GM21447 (cell line): ENCODE measurements at regions not wholly inside any gene's neighbourhood (a gene's known extent, or its start where the extent isn't known, plus 50 kb on each side); places are given as distances from the start of the nearest gene placed in this dataset.
"Not testable (repeated sequence)": the region's sequence is repeated elsewhere in the genome, so short reads cannot be mapped to it uniquely, and the experiment has no call there.

Source experiments
- ATAC-seq: cut with Tn5 transposase; IDR thresholded peaks from one replicate; pipeline ENCODE4 v1.9.1; 2021; ENCODE audit not compliant: unreplicated experiment

DNA sequence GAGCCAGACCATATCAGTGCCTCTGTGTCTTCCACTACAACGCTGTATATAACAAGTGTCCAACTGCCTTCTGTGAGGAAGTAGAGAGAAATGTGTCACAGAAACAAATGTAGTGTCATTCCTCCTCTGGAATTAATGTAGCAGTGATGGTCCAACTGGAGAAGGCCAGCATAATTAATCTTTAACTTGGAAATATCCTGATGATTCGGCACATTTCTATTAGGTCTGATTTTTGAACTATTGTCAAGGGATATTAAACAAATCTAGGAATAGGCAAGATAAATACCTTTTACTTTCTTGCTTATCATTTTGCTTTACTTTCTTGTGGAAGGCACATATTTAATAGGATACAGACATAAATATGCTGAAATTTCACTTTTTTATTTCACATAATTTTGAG is 446.2 kb upstream of the ALCAM start:
- no peak for ATAC-seq

- no peak for ATAC-seq
Observed at GRCh38 chr3:104933972-104934371, 432.7 kb upstream of the ALCAM start.

- no peak for ATAC-seq
Observed at GRCh38 chr3:104935613-104936012, 431.1 kb upstream of the ALCAM start.

- no peak for ATAC-seq
Observed at GRCh38 chr3:104939196-104939595, 427.5 kb upstream of the ALCAM start.

GRCh38 chr3:104941785-104942184 is 424.9 kb upstream of the ALCAM start:
- ATAC-seq = no peak

DNA sequence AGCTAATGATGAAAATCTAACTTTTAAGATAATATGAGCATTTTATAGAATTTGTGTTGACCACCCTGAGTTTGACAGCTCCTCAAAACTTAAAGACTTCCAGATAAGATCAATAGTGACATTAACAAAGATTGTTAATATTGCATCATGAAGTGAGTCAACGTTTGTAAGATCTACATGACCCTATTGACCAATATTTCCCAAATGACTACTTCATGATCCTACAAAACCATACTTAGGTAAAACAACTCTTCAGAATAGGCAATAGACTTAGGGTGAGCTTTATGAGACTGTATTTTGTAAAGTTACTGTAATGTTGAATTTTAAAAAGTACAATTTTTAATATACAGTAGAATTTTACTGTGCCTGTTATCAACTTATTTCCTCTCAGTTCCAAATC is 422.7 kb upstream of the ALCAM start:
- ATAC-seq = no peak

DNA sequence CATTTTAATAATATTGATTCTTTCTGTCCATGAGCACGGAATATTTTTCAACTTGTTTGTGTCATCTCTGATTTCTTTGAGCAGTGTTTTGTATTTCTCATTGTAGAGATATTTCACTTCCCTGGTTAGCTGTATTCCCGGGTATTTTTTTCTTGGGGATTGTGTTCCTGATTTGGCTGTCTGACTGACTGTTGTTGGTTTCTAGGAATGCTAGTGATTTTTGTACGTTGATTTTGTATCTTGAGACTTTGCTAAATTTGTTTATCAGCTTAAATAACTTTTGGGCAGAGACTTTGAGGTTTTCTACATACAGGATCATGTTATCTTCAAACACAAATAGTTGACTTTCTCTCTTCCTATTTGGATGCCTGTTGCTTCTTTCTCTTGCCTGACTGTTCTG is 418.8 kb upstream of the ALCAM start:
- ATAC-seq = no peak

GRCh38 chr3:104949810-104950209 is 416.9 kb upstream of the ALCAM start:
- ATAC-seq = not testable (repeated sequence)

GRCh38 chr3:104951426-104951825 is 415.3 kb upstream of the ALCAM start:
- no peak for ATAC-seq

GRCh38 chr3:104952146-104952972 is 414.4 kb upstream of the ALCAM start:
- no peak for ATAC-seq

DNA sequence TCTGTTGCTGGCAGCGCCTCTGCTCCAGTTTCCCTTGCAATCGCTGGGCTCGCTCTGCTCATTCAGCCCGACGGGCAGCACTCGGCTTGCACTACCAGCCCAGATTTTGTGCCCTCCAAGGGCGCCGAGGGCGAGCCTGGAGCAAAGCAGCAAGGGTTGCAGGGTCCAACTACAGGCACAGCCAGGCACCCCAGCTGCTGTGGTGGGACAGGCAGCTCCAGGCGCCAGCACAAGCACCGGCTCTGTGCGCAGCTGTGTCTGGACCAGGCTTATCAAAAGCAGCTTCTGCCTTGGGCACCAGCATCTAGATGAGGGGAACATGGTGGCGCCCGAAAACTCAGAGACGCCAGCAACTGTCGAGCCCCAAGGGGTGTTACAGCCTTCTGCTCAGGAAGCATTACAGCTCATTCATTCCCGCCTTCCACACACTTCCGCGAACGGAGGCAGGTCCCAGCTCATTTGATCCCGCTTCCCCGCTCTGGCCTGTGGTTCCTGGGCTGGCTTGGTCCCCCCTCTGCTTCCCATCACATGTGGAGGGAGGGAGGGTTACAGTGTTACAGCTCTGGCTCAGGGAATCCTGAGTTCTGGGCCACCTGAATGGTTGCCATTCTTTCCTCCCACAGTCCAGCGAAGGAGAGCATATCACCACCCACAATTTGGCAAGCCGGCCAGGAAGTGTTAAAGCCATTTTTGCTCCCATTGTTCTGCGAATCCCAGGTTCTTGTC is 409.9 kb upstream of the ALCAM start:
- ATAC-seq = no peak

DNA sequence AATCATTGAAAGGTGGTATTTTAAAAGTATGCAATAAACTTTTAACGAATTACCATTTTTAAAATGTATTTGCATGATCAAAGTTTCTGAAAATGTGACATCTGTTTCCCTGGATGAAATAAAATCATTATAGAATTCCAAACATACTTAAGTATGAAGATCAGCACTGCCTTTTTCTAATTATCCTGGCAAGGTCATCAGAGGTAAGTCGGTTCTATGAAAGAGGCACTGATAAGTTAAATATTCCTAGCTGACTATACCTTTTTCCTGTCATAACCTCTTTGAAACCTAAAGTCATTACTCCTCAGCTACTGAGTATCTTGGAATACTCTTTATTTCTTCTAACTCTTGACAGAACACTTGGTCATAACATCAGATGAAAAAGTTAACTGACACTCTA is 406.1 kb upstream of the ALCAM start:
- no peak for ATAC-seq

DNA sequence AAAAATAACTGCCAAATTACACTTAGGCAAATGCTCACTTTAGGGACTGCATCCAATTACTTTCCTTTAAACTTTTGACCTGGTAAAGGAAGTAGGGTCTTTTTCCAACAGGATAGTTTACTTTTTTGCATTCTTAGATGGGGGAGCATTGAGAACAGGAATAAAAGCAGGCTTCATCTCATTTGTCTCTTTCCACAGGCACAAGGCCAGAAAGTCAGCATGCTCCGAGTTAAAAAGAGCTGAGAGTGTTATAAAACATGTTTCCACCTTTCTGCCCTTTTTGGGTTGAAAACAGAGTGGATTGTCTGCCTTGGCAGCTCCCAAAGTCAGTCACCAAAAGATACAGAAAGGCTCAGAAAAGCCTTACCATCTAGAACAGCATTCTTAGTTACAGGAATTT is 404.9 kb upstream of the ALCAM start:
- ATAC-seq = no peak

DNA sequence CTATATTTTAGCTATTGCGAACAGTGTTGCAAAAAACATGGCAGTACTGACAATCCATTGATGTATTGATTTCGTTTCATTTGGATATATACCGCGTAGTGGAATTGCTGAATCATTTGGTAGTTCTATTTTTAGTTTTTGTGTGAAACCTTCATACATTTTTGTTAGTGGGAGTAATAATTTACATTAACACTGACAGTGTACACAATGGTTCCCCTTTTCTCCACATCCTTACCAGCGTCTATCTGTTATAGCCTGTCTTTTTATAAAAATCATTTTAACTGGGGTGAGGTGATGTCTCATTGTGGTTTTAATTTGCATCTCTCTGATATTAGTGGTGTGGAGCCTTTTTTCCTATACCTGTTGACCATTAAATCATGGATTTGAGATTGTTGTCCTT is 392.4 kb upstream of the ALCAM start:
- no peak for ATAC-seq

- no peak for ATAC-seq
Observed at GRCh38 chr3:104977719-104978118, 389.0 kb upstream of the ALCAM start.

DNA sequence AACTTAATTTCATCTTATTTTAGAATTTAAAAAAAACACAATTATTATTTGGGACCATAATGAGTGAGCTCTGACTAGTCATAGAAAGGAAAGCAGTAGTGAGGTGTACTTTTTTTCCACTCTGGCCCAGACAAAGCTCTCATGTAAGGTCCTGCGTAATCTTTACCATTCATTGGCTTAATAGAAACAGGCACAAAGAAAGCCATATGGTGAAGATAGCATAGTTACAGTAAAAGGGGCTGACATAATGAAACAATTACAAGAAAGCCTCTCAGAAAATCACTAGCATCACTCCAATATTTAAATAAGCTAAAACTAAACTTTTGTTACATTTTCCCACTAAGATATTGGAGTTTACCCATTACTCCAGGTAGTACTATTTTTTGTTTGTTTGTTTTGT is 384.6 kb upstream of the ALCAM start:
- ATAC-seq = no peak

DNA sequence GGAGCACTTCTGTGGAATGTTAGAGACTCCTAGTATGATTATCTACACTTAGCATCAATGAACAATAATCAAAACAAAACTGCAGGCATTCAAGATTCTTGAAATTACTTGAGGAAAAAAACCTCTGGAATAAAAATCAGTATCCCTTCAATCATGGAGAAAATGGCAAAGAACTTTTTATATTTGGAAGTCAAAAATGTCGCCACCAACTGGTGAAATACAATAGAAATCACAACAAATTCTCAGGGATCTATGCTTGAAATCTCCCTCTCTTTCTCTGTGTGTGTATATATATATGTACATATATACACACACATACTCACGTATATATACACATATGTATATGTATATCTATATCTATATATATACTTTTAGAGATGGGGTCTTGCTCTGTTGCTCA is 378.9 kb upstream of the ALCAM start:
- no peak for ATAC-seq

DNA sequence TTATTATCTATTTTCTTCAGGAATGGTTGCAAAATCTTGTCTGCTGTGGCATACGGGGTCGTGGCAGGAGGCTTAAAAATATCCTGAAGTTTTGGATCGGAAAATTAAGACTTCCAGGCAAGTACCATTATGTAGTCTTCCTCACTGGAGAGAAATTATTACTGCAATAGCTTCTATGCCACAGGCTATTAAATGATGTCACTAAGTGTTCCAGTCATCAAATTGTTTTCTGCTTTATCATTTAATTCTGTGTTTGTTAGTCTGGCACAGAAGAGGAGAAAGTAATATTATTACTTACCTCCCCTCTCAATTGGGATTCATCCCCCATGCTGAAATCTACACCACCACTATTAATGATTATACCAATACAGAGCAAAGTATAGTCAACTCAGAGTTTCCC is 378.2 kb upstream of the ALCAM start:
- no peak for ATAC-seq

GRCh38 chr3:104989878-104990277 is 376.8 kb upstream of the ALCAM start:
- no peak for ATAC-seq

DNA sequence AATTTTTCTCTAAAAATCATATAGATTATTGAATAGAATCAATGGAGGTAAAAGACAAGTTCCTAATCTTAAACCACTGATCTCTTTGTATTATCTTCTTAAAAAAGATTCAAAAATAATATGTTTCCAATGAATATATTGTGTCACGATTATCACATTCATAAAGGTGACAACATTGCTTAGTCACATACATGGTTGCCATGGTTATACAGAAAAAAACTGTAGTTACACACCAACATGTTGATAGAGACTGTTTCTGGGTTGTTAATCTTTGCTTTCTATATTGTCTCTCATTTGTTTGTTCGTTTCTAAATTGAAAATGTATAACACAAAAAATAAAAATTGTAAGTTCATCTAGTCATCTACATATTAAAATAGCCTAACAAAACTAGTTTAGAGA is 376.0 kb upstream of the ALCAM start:
- no peak for ATAC-seq

DNA sequence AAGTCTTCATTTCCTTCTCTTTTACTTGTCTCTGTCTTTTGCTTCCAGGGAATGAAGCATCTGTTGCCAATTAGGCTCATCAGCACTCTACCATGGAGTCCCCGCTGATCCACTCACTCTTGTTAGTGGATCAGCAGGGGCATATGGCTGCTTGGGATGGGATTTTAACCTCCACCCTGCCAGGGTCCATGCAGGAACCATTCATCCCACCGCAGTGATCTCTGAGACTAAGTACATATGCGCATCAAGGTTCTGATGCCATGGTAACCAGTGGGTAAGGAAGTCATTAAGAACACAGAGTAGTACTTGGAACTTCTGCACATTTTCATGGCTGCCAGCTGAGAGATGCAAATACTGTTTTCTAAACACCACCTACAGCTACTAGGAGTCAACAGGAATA is 374.0 kb upstream of the ALCAM start:
- ATAC-seq = no peak

DNA sequence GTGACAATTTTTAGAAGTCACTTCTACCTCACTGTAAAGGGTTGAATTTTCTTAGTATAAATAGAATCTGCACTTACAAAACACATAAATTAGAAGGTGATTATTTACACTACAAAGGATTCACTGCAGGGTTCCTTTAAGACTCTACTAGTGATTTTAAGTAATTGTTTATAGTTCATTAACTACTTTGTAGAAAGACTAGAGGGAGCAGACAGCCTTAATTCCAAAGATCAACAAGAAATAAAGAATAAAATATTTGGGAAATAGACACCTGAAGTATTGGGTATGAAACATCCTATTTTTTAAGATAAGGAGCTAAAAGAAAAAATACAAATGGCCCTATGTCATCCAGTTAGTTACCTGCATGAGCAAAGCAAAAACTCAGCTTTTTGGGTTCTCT is 360.5 kb upstream of the ALCAM start:
- no peak for ATAC-seq

DNA sequence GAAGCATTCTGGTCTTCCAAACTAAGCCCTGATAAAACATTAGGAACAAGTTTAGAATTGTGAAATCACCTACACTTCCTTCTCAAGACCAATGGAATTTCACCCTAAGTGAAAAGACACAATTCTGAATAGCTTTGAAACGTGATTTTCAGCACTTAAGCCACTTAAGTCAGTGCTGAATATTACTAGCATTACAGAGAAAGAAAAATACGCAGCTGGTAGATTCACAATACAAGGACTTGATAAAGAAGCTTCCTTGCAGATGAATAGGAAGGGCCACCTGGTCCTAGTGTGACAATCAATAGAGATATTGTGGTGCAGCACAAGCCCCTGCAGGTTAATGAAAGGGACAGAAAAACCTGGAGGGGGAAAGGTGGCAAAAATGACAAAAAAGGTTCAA is 353.1 kb upstream of the ALCAM start:
- no peak for ATAC-seq
